ENCODE measurements at regions not wholly inside any gene's neighbourhood (a gene's known extent, or its start where the extent isn't known, plus 50 kb on each side); places are given as distances from the start of the nearest gene placed in this dataset.

GRCh38 chr13:83221813-83222241, 660.4 kb downstream of the SLITRK1 start:
- TF ChIP-seq MAFK (IDR thresholded peaks at IDR 0.05; ENCODE audit: partially characterized antibody), result peak; percentile 51
- TF ChIP-seq RCOR1 (IDR thresholded peaks at IDR 0.05; ENCODE audit: low read depth, low read length), result no peak
- TF ChIP-seq, protein P1, sequence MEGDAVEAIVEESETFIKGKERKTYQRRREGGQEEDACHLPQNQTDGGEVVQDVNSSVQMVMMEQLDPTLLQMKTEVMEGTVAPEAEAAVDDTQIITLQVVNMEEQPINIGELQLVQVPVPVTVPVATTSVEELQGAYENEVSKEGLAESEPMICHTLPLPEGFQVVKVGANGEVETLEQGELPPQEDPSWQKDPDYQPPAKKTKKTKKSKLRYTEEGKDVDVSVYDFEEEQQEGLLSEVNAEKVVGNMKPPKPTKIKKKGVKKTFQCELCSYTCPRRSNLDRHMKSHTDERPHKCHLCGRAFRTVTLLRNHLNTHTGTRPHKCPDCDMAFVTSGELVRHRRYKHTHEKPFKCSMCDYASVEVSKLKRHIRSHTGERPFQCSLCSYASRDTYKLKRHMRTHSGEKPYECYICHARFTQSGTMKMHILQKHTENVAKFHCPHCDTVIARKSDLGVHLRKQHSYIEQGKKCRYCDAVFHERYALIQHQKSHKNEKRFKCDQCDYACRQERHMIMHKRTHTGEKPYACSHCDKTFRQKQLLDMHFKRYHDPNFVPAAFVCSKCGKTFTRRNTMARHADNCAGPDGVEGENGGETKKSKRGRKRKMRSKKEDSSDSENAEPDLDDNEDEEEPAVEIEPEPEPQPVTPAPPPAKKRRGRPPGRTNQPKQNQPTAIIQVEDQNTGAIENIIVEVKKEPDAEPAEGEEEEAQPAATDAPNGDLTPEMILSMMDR (IDR thresholded peaks at IDR 0.05), result no peak
- no peak for TF ChIP-seq EP300 (IDR thresholded peaks at IDR 0.05)
- no peak for TF ChIP-seq RAD21 (conservative IDR thresholded peaks at IDR 0.05 in 1 of 2, IDR thresholded peaks at IDR 0.05 in 1 of 2)
- TF ChIP-seq SMC3 (IDR thresholded peaks at IDR 0.05), result no peak
- TF ChIP-seq JUNB (IDR thresholded peaks at IDR 0.05), result 0 out of 2 replicates have a peak, but pooled peaks have one; percentile 19
- no peak for TF ChIP-seq FOSL2 (IDR thresholded peaks at IDR 0.05)
- TF ChIP-seq FOSL2 (CRISPR knock-in tag; IDR thresholded peaks at IDR 0.05), result no peak

All from A549 (cell line).